Mucosa of descending colon (tissue), 3 donors: ENCODE measurements at regions not wholly inside any gene's neighbourhood (a gene's known extent, or its start where the extent isn't known, plus 50 kb on each side); places are given as distances from the start of the nearest gene placed in this dataset.
A peak's percentile ranks its signal among the peaks of the same experiment; 100 is the strongest.

Experiments
- ATAC-seq: fragments of 200-7000 bp; cut with Tn5 transposase; one replicate; pipeline ENCODE4 v1.9.1; 2020; ENCODE audit warnings: mild to moderate bottlenecking, moderate library complexity
- DNase-seq, 3 donors: peaks; one replicate each; pipeline ENCODE4 v3.0.0-alpha.2; 2020
- H3K36me3 ChIP-seq: fragments of 200-600 bp; one replicate; pipeline ENCODE4 v1.8.0; 2021; ENCODE audit warnings: low read depth, mild to moderate bottlenecking
- H3K4me1 ChIP-seq: fragments of 200-600 bp; one replicate; pipeline ENCODE4 v1.8.0; 2021; ENCODE audit warnings: low read depth, mild to moderate bottlenecking
- H3K4me3 ChIP-seq: fragments of 200-600 bp; one replicate; pipeline ENCODE4 v1.8.0; 2021; ENCODE audit warnings: mild to moderate bottlenecking
- H3K9me3 ChIP-seq: fragments of 200-600 bp; one replicate; pipeline ENCODE4 v1.8.0; 2021; ENCODE audit warnings: mild to moderate bottlenecking
- CTCF ChIP-seq: fragments of 200-600 bp; IDR thresholded peaks from one replicate; pipeline ENCODE4 v1.8.0; 2022; ENCODE audit warnings: antibody characterized with exemption, mild to moderate bottlenecking
- intact Hi-C, 2 donors: fragments of 100-400 bp; cut with DNase I in 1 of 2; cut with micrococcal nuclease in 1 of 2; formaldehyde crosslinking; loops; one replicate each; pipeline versions ENCODE4 v1.11.0 to v1.11.1; 2022; cut with DNase I, micrococcal nuclease
- donor health status: DM: no; HTN: no; CAD: no; lungs with moderate emphysema.
- donor health status: DM: no; HTN: no; CAD: no.
- donor health status: DM: no; HTN: yes; CAD: no.

- no peaks in the 10 kb centered on the region for H3K4me1 ChIP-seq
- intact Hi-C loops, result no loop called here
- no peaks in the 10 kb centered on the region for H3K9me3 ChIP-seq
- no peaks in the 10 kb centered on the region for H3K36me3 ChIP-seq
- no peak overlapping the region for H3K4me3 ChIP-seq
- DNase-seq (no peak), ATAC-seq (no peak)
- no peak for TF ChIP-seq CTCF
Observed at GRCh38 chr18:71809711-71810110, 734.4 kb downstream of the CBLN2 start.

GRCh38 chr18:71808616-71809015, 735.5 kb downstream of the CBLN2 start:
- Histone ChIP-seq H3K36me3 (no peaks in the 10 kb centered on the region), H3K4me3 (no peak overlapping the region), H3K9me3 (no peaks in the 10 kb centered on the region), H3K4me1 (no peaks in the 10 kb centered on the region)
- ATAC-seq, result no peak
- DNase-seq, result no peak
- TF ChIP-seq CTCF, result no peak
- intact Hi-C loops, result no loop called here

- no peak for TF ChIP-seq CTCF
- Histone ChIP-seq H3K4me1 (no peaks in the 10 kb centered on the region), H3K4me3 (no peak overlapping the region), H3K36me3 (no peaks in the 10 kb centered on the region), H3K9me3 (no peaks in the 10 kb centered on the region)
- DNase-seq, result no peak
- intact Hi-C loops, result no loop called here
- no peak for ATAC-seq
Observed at GRCh38 chr18:71807586-71807985, 736.6 kb downstream of the CBLN2 start.

- Histone ChIP-seq H3K4me1 (no peaks in the 10 kb centered on the region), H3K36me3 (no peaks in the 10 kb centered on the region), H3K4me3 (no peak overlapping the region), H3K9me3 (no peaks in the 10 kb centered on the region)
- intact Hi-C loops, result no loop called here
- no peak for TF ChIP-seq CTCF
- DNase-seq, result no peak
- no peak for ATAC-seq
Observed at GRCh38 chr18:71798986-71799673, 745.0 kb downstream of the CBLN2 start.

DNA sequence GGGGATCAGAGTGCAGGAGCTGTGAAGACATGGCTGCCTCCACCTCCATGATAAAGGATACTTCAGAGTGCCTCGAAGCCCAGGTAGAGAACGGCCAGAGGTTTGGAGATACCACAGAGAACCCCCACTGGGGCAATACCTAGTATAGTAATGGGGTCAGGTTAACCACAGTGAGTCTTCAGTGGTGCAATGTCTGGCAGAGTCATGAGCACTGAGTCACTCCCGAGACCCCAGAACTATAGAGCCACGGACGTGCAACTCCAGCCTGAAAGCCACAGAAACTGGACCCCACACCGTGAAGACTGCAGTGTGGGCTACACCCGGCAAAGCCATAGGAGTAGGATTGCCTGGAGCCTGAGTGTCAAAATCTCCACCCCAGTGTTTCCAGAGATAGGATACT, 746.6 kb downstream of the CBLN2 start:
- H3K4me3 ChIP-seq, result no peak overlapping the region
- DNase-seq, result no peak
- intact Hi-C loops, result no loop called here
- no peaks in the 10 kb centered on the region for H3K36me3 ChIP-seq
- ATAC-seq, result no peak
- no peaks in the 10 kb centered on the region for H3K4me1 ChIP-seq
- no peaks in the 10 kb centered on the region for H3K9me3 ChIP-seq
- no peak for TF ChIP-seq CTCF

DNA sequence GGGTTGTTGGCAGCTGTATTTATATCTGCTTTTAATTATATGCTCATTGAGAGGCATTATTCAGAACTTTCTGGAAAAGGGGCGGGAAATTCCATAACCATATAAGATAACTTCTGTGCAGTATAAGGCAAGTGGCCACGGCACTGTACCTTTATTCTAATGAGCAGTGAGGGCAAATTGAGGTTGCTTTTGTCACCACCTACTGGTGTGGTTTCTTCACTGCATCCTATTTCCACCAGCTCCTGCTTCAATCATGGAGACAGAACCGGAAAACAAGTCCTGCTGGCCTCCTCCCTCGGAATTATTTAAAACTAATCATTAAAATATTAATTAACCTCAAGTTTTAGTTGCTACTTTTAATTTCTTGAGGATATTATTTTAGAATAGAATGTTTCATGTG, 759.4 kb downstream of the CBLN2 start:
- DNase-seq (peak in 1 of 3 donors; percentile 13), ATAC-seq (peak; percentile 52)
- H3K36me3 ChIP-seq, result no peaks in the 10 kb centered on the region
- no peaks in the 10 kb centered on the region for H3K4me1 ChIP-seq
- no peak overlapping the region for H3K4me3 ChIP-seq
- no peaks in the 10 kb centered on the region for H3K9me3 ChIP-seq
- intact Hi-C loops, result no loop called here
- no peak for TF ChIP-seq CTCF
